H1 (cell line): ENCODE measurements at regions not wholly inside any gene's neighbourhood (a gene's known extent, or its start where the extent isn't known, plus 50 kb on each side); places are given as distances from the start of the nearest gene placed in this dataset.
"Not testable (repeated sequence)": the region's sequence is repeated elsewhere in the genome, so short reads cannot be mapped to it uniquely, and the experiment has no call there.

Experiments
- CTCF ChIA-PET: fragments of 300-600 bp; sonication (Branson Sonifier 250); formaldehyde crosslinking; loops from one replicate; lab custom pipeline; 2021; ENCODE audit not compliant: partially characterized antibody; lab: Charles Lee
- POLR2A ChIA-PET: fragments of 300-600 bp; sonication (Branson Sonifier 250); formaldehyde crosslinking; loops from one replicate; lab custom pipeline; 2021; ENCODE audit warnings: inconsistent platforms; ENCODE audit not compliant: partially characterized antibody; lab: Charles Lee
- DNase-seq, 2 experiments: peaks; one replicate each; pipeline versions ENCODE4 v3.0.0 to v3.0.0-alpha.2; 2010 to 2022; ENCODE audit warnings: low spot score in 2 of 2, low read depth in 1 of 2, mixed read lengths in 1 of 2
- FAIRE-seq: peaks from 2 replicates; lab custom pipeline; 2011; peaks lifted over from hg19 to GRCh38; lab: Jason Lieb, UNC
- H2AFZ ChIP-seq: 2 replicates; pipeline ENCODE4 v1.8.1; 2012; ENCODE audit warnings: low read length, inconsistent platforms
- H2AK5ac ChIP-seq: 2 replicates; pipeline ENCODE4 v1.6.1; 2013; ENCODE audit warnings: low read depth, low read length
- H2BK120ac ChIP-seq: replicated peaks from 2 replicates; pipeline ENCODE3; 2013; ENCODE audit warnings: low read depth, low read length, inconsistent platforms
- H2BK12ac ChIP-seq: 2 replicates; pipeline ENCODE4 v1.6.1; 2013; ENCODE audit warnings: low read depth, low read length
- H2BK15ac ChIP-seq: 2 replicates; pipeline ENCODE4 v1.6.1; 2013; ENCODE audit warnings: low read length
- H2BK20ac ChIP-seq: 2 replicates; pipeline ENCODE4 v1.6.1; 2013; ENCODE audit warnings: low read length
- H2BK5ac ChIP-seq: 2 replicates; pipeline ENCODE4 v1.6.1; 2013; ENCODE audit warnings: low read depth, low read length
- H3K14ac ChIP-seq: 2 replicates; pipeline ENCODE4 v1.6.1; 2013; ENCODE audit warnings: inconsistent platforms; ENCODE audit not compliant: insufficient read length
- H3K18ac ChIP-seq: 2 replicates; pipeline ENCODE4 v1.6.1; 2013; ENCODE audit warnings: low read length; ENCODE audit errors: extremely low read depth
- H3K23ac ChIP-seq: 2 replicates; pipeline ENCODE4 v1.6.1; 2013; ENCODE audit warnings: inconsistent platforms; ENCODE audit not compliant: insufficient read length
- H3K23me2 ChIP-seq: 2 replicates; pipeline ENCODE4 v1.6.1; 2013; ENCODE audit warnings: low read depth, low read length
- H3K27ac ChIP-seq: 2 replicates; pipeline ENCODE4 v1.6.1; 2011; ENCODE audit warnings: low read depth, low read length, inconsistent platforms
- H3K27me3 ChIP-seq, 4 experiments: replicated peaks in 1 of 4; 1 replicate in 1 of 4; 2 replicates in 3 of 4; pipeline versions ENCODE4 v1.6.1 to v1.8.1; 2011 to 2013; ENCODE audit warnings: low read length in 3 of 4, mild to moderate bottlenecking in 3 of 4, inconsistent platforms in 2 of 4, mixed read lengths in 2 of 4, moderate library complexity in 1 of 4; ENCODE audit not compliant: control insufficient read depth in 3 of 4, insufficient read depth in 3 of 4; ENCODE audit errors: extremely low read depth in 1 of 4
- H3K36me3 ChIP-seq, 4 experiments: 2 replicates each; pipeline versions ENCODE4 v1.6.1 to v1.8.1; 2011 to 2013; ENCODE audit warnings: mild to moderate bottlenecking in 4 of 4, low read length in 3 of 4, moderate library complexity in 2 of 4, control low read depth in 1 of 4, inconsistent platforms in 1 of 4; ENCODE audit not compliant: insufficient read depth in 4 of 4, control insufficient read depth in 2 of 4
- H3K4ac ChIP-seq: replicated peaks from 2 replicates; pipeline ENCODE3; 2013; ENCODE audit warnings: low read length, low read depth, mixed read lengths, inconsistent platforms; ENCODE audit not compliant: insufficient read length
- H3K4me1 ChIP-seq, 4 experiments: replicated peaks in 1 of 4; 1 replicate in 1 of 4; 2 replicates in 3 of 4; pipeline versions ENCODE4 v1.6.1 to v1.8.1; 2011 to 2013; ENCODE audit warnings: low read length in 3 of 4, inconsistent platforms in 2 of 4, mixed read lengths in 1 of 4; ENCODE audit not compliant: insufficient read depth in 4 of 4, control insufficient read depth in 3 of 4
- H3K4me2 ChIP-seq, 2 experiments: 2 replicates each; pipeline versions ENCODE4 v1.6.1 to v1.8.1; 2011 to 2013; ENCODE audit warnings: low read depth in 2 of 2, low read length in 2 of 2, control low read depth in 1 of 2, inconsistent platforms in 1 of 2, mild to moderate bottlenecking in 1 of 2; ENCODE audit not compliant: insufficient read depth in 1 of 2
- H3K4me3 ChIP-seq, 4 experiments: fragments of 200-600, 300-600 bp in 1 of 4; sonication (generic), shearing (Covaris generic), sonication (Bioruptor Twin) in 1 of 4; 2 replicates each; pipeline versions ENCODE4 v1.5.1 to v1.8.1; 2011 to 2016; ENCODE audit warnings: low read length in 4 of 4, low read depth in 3 of 4, control low read depth in 2 of 4, inconsistent platforms in 2 of 4, mild to moderate bottlenecking in 2 of 4, mixed read lengths in 1 of 4, moderate library complexity in 1 of 4; ENCODE audit not compliant: insufficient read depth in 2 of 4; ENCODE audit errors: extremely low read depth in 1 of 4
- H3K56ac ChIP-seq: replicated peaks from 2 replicates; pipeline ENCODE3; 2013; ENCODE audit warnings: low read depth, mild to moderate bottlenecking, mixed read lengths, low read length, inconsistent platforms; ENCODE audit not compliant: insufficient read length
- H3K79me1 ChIP-seq: 2 replicates; pipeline ENCODE4 v1.6.1; 2013; ENCODE audit warnings: low read depth, low read length, control low read depth
- H3K79me2 ChIP-seq, 2 experiments: 2 replicates each; pipeline versions ENCODE4 v1.6.1 to v1.8.1; 2012 to 2013; ENCODE audit warnings: low read length in 2 of 2, mild to moderate bottlenecking in 2 of 2, inconsistent platforms in 1 of 2; ENCODE audit not compliant: insufficient read depth in 2 of 2, control insufficient read depth in 1 of 2
- H3K9ac ChIP-seq, 4 experiments: replicated peaks in 1 of 4; 1 replicate in 1 of 4; 2 replicates in 3 of 4; pipeline versions ENCODE4 v1.6.1 to v1.8.1; 2011 to 2013; ENCODE audit warnings: low read depth in 3 of 4, low read length in 3 of 4, control low read depth in 2 of 4, mild to moderate bottlenecking in 2 of 4, moderate library complexity in 2 of 4, inconsistent platforms in 1 of 4; ENCODE audit errors: extremely low read depth in 1 of 4
- H3K9me3 ChIP-seq, 2 experiments: 2 replicates each; pipeline versions ENCODE4 v1.6.1 to v1.8.1; 2012 to 2013; ENCODE audit warnings: mild to moderate bottlenecking in 2 of 2, moderate library complexity in 2 of 2, control low read depth in 1 of 2, inconsistent platforms in 1 of 2, low read depth in 1 of 2, low read length in 1 of 2, mixed read lengths in 1 of 2; ENCODE audit not compliant: insufficient read depth in 2 of 2
- H4K20me1 ChIP-seq, 2 experiments: replicated peaks in 1 of 2; 2 replicates each; pipeline versions ENCODE3 to v1.8.1; 2011 to 2013; ENCODE audit warnings: inconsistent platforms in 2 of 2, low read length in 2 of 2, mild to moderate bottlenecking in 1 of 2; ENCODE audit not compliant: insufficient read depth in 2 of 2, control insufficient read depth in 1 of 2
- H4K5ac ChIP-seq: 2 replicates; pipeline ENCODE4 v1.6.1; 2013; ENCODE audit warnings: low read length, low read depth, mixed read lengths, inconsistent platforms; ENCODE audit not compliant: insufficient read length
- H4K8ac ChIP-seq: 2 replicates; pipeline ENCODE4 v1.8.0; 2013; ENCODE audit warnings: mild to moderate bottlenecking, moderate library complexity, low read length, inconsistent platforms; ENCODE audit not compliant: insufficient read depth; ENCODE audit errors: extremely low read depth
- H4K91ac ChIP-seq: replicated peaks from 2 replicates; pipeline ENCODE3; 2013; ENCODE audit warnings: low read length, mixed read lengths, inconsistent platforms; ENCODE audit not compliant: insufficient read length
- WGBS, 2 experiments: shearing (Covaris generic) in 1 of 2; methylation state at CpG; one replicate each; pipeline versions ENCODE4 v1.1.6 to v1.1.7; 2013 to 2015; ENCODE audit warnings: low lambda C conversion rate in 2 of 2, mixed read lengths in 2 of 2, inconsistent platforms in 1 of 2, low coverage in 1 of 2, missing lambda C conversion rate in 1 of 2; ENCODE audit not compliant: insufficient replicate concordance in 2 of 2, insufficient coverage in 1 of 2, insufficient read length in 1 of 2; ENCODE audit errors: extremely low coverage in 1 of 2, missing lambda C conversion rate in 1 of 2; 5-methylcytosine and 5-hydroxymethylcytosine counted together

DNA sequence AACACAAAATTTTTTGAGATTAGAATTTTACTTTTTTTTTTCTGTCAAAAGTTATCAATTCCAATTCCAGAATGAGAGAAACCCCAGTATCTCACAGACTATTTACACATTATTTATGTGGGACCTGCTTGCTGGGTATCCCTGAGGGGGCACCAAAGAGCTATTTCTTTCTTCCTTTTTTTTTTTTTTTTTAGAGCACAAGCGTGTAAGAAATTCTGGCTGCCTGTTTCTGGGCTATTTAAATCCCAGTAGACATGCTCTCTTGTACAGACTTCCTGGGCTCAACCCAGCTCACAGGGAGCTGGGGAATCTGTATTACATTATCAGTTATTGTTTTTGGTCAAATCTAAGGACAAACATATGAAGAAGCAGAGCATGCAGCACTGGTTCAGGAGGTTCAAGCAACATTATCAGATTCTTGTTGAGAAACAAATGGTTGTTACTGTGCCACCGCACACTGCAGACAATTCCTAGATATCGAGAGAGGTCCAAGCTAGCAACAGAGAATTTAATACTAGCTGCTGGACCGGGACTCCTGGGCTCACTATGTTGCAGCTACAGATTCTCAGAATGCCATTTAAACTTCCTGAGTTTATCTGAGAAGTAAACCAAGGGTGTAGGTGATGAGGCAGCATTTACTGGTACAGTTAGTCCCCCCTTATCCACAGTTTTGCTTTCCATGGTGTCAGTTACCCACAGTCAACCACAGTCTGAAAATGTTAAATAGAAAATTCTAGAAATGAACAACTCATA lies 83.3 kb upstream of the NBPF26 start:
- FAIRE-seq, H3K23ac ChIP-seq, H4K5ac ChIP-seq, H3K4me1 ChIP-seq, H3K4ac ChIP-seq, H3K56ac ChIP-seq, H2AK5ac ChIP-seq, H3K36me3 ChIP-seq, POLR2A ChIA-PET, CTCF ChIA-PET, H4K20me1 ChIP-seq, H3K14ac ChIP-seq, H2BK20ac ChIP-seq, H4K8ac ChIP-seq, H3K27ac ChIP-seq, H2BK15ac ChIP-seq, H3K79me2 ChIP-seq, H2BK5ac ChIP-seq, H3K18ac ChIP-seq, H3K79me1 ChIP-seq, H4K91ac ChIP-seq, H2BK12ac ChIP-seq, H3K9me3 ChIP-seq, H3K27me3 ChIP-seq, H3K23me2 ChIP-seq, H3K4me3 ChIP-seq, H2BK120ac ChIP-seq, DNase-seq, H2AFZ ChIP-seq, H3K4me2 ChIP-seq, H3K9ac ChIP-seq: not testable (repeated sequence)
- WGBS, 2 experiments = no CpG with 5 or more reads among the region's 4 CpGs

- H3K4me2 ChIP-seq, DNase-seq, H3K18ac ChIP-seq, H3K56ac ChIP-seq, H3K79me1 ChIP-seq, H3K27ac ChIP-seq, H3K14ac ChIP-seq, H2AK5ac ChIP-seq, H2BK5ac ChIP-seq, H3K4me3 ChIP-seq, H2BK20ac ChIP-seq, H2BK15ac ChIP-seq, H2BK12ac ChIP-seq, H3K79me2 ChIP-seq, H2AFZ ChIP-seq, CTCF ChIA-PET, H4K8ac ChIP-seq, H3K4me1 ChIP-seq, H2BK120ac ChIP-seq, POLR2A ChIA-PET, H3K27me3 ChIP-seq, H4K20me1 ChIP-seq, FAIRE-seq, H3K36me3 ChIP-seq, H3K9ac ChIP-seq, H3K23ac ChIP-seq, H3K4ac ChIP-seq, H4K5ac ChIP-seq, H4K91ac ChIP-seq, H3K9me3 ChIP-seq, H3K23me2 ChIP-seq: not testable (repeated sequence)
- no CpG with 5 or more reads among the region's 3 CpGs for WGBS, 2 experiments
These were observed 82.8 kb upstream of the NBPF26 start for GRCh38 chr1:120641014-120641302.
